NCI-H1436 treated with DMSO at 0.1 percent for 48 hours (cell line): ENCODE measurements at regions not wholly inside any gene's neighbourhood (a gene's known extent, or its start where the extent isn't known, plus 50 kb on each side); places are given as distances from the start of the nearest gene placed in this dataset.
"Not testable (repeated sequence)": the region's sequence is repeated elsewhere in the genome, so short reads cannot be mapped to it uniquely, and the experiment has no call there.

Source experiments
- DNase-seq: peaks from one replicate; lab custom pipeline; 2025; lab: John Stamatoyannopoulos, UW

DNA sequence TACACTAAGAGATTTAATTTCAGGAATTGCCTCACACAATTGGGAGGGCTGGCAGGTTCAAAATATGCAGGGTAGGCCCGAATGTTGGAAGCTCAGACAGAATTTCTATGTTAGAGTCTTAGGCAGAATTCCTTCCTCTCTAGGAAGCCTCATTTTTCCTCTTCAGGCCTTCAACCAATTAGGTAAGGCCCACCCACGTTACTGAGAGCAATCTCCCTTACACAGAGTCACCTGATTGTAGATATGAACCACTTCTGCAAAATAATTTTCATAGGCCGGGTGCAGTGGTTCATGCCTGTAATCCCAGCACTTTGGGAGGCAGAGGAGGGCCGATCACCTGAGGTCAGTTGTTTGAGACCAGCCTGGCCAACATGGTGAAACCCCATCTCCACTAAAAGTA lies 50.2 kb upstream of the HIVEP1 start:
- DNase-seq, result no peak

- DNase-seq, result no peak
Measured at GRCh38 chr6:11960909-11961779, 51.0 kb upstream of the HIVEP1 start.

- DNase-seq, result no peak
Measured at GRCh38 chr6:11956781-11957180, 55.3 kb upstream of the HIVEP1 start.

- DNase-seq, result no peak
Measured at GRCh38 chr6:11953641-11954040, 58.5 kb upstream of the HIVEP1 start.

- DNase-seq, result no peak
Measured at GRCh38 chr6:11952316-11952715, 59.8 kb upstream of the HIVEP1 start.

DNA sequence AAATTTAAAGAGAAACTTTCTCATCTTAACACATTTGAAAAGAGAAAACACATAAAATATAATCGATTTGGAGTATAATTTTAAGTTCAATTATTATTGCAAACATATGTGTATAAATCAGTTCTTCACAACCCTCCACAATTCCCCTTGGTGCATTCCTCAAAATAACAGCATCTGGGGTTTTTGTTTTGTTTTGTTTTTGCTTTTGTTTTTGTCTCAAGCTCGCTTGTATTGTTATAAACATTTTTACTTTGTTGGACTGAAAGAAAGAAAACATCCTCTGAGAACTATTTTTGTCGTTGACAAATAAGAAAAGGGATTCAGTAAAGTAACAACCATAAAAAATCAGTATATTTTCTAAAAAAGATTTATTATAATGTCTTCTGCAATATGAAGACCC lies 60.2 kb upstream of the HIVEP1 start:
- DNase-seq, result no peak

GRCh38 chr6:11950109-11950508 lies 62.0 kb upstream of the HIVEP1 start:
- no peak for DNase-seq

- no peak for DNase-seq
Measured at GRCh38 chr6:11947575-11947974, 64.5 kb upstream of the HIVEP1 start.

DNA sequence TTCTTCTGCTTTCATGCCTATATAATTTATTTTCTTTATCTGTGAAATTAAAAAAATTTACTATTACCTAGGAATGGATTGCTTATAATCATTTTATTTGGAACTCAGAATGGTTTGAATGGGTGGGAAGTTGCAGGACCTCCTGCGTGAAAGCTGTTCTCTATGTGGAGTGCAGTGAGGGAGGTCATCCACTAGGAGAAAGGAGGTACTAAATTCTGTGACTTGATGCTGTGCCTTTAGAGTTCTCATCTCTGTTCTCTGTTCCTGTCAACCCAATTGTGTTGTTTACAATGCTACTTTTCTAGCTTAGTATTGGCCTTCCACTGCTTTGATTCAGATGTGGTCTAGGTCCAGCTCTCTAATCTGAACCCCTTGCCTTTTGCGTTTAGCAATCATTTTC lies 65.0 kb upstream of the HIVEP1 start:
- DNase-seq, result no peak

- DNase-seq, result no peak
Measured at GRCh38 chr6:11944111-11944510, 68.0 kb upstream of the HIVEP1 start.

DNA sequence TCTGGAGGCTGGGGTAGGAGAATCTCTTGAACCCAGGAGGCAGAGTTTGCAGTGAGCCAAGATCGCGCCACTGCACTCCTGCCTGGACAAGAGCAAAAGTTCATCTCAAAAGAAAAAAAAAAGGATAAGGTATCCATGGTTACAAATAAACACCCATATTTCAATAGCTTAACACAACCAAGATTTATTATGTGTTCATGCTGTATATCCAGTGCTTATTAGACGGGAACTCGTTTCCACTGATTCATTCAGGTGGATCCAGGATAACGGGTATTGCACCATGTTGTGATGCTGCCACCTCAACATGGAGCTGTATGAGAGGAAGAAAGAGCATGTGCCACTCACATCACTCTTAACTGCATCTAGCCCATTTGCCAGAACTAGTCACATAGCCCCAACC lies 69.1 kb upstream of the HIVEP1 start:
- DNase-seq, result no peak

DNA sequence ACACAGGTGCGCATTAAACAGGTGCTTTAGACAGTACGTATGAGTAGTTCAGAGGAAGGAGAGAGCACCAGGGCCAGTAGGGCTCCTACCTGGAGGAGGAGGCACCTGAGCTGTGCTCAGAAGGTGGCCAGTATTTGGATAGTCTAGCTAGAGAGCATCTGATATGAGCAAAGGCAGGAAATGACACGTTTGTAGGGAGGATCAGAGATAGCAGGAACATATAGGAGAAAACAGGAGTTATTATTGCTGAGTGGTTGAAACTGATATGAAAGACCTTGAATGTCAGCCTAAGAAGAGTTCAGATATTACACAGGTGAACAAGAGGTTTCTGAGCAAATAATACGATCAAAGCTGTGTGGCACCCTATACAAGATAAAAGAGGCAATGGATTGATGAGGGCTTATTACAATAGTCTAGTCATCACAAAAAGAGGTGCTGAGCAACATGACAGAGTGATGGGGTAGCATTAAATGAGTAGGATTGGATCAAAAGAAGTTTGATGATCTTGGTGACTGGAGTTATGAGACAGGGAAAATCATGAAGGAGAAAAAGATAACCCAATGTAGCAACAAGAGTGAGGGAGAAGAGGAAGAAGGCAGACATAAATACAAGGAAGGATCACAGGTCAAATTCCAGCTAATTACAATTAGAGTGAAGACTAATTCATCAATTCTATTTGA lies 69.8 kb upstream of the HIVEP1 start:
- DNase-seq, result no peak

GRCh38 chr6:11940532-11941166 lies 71.5 kb upstream of the HIVEP1 start:
- DNase-seq, result not testable (repeated sequence)

- DNase-seq, result no peak
Measured at GRCh38 chr6:11938285-11938890, 73.7 kb upstream of the HIVEP1 start.

DNA sequence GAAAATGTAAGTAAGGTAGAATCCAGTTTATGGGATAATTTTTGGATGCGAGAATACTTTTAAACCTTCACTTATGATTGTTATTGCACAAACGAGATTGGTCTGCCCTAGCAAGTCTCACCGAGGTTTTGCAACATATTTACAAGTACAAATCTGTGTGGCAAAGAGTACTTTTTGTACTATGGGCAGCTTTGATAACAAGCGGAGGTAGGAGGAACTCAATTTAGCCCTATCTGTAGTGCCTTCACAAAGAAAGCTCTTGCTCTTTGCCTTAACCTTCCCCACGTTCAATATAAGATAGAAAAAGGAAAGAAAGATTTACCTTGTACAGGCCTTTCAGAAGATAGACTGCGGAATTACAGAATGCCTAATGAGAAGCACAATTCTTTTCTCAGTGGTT lies 77.5 kb upstream of the HIVEP1 start:
- DNase-seq, result no peak

DNA sequence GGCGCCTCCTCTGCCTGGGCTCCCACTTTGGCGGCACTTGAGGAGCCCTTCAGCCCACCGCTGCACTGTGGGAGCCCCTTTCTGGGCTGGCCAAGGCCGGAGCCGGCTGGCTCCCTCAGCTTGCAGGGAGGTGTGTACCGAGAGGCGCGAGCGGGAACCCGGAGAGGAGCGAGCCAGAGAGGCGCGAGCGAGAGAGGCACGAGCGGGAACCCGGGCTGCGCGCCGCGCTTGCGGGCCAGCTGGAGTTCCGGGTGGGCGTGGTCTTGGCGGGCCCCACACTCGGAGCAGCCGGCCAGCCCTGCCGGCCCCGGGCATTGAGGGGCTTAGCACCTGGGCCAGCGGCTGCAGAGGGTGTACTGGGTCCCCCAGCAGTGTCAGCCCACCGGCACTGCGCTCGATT lies 79.2 kb upstream of the HIVEP1 start:
- DNase-seq, result not testable (repeated sequence)

DNA sequence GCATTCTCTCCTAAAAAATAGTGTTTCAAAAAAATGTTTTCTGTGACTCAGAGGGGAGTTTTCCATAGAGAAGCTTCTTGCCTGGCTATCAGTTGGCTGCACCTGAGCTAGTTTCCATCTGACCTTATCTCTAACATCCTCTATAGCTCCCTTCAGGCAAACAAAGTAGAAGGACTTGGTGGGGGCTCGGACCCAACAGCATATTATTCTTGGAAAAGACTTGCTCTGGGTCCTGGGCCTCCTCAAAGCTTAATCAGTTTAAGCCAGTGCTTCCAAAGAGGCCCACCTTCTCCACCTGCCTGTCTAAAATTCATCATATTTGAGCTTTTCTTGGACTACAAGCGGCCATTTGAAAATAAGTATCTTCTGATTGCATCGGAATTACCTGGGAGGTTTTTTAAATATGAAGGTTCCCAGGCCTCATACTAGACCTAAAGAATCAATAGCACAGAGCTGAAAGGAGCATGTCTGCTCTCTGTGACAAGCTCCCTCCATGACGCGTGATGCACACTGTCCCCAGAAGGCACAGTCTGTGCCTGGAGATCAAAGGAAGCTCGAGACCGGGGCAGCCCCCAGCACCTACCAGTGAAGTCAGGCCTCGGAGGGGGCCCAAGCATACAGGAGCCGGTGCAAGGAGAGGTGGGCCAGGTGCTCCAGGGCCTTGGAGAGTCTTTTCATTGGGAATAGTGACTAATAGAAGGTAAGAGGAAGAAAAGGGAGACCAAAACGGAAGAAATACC lies 80.6 kb upstream of the HIVEP1 start:
- DNase-seq, result no peak

GRCh38 chr6:11930834-11931233 lies 81.3 kb upstream of the HIVEP1 start:
- not testable (repeated sequence) for DNase-seq

GRCh38 chr6:11930240-11930639 lies 81.9 kb upstream of the HIVEP1 start:
- DNase-seq, result no peak

- no peak for DNase-seq
Measured at GRCh38 chr6:11929241-11929835, 82.8 kb upstream of the HIVEP1 start.

- DNase-seq, result no peak
Measured at GRCh38 chr6:11926594-11927407, 85.3 kb upstream of the HIVEP1 start.
